Head of caudate nucleus (tissue), 42 donors: ENCODE measurements at regions not wholly inside any gene's neighbourhood (a gene's known extent, or its start where the extent isn't known, plus 50 kb on each side); places are given as distances from the start of the nearest gene placed in this dataset.
"Not testable (repeated sequence)": the region's sequence is repeated elsewhere in the genome, so short reads cannot be mapped to it uniquely, and the experiment has no call there.

Experiments used
- DNase-seq, 42 donors: peaks; one replicate each; pipeline versions ENCODE4 v3.0.0 to v3.0.0-alpha.2; 2020 to 2021; ENCODE audit warnings: mixed read lengths in 7 of 42
- intact Hi-C: fragments of 100-400 bp; cut with DNase I; formaldehyde crosslinking; loops from one replicate; pipeline ENCODE4 v1.15.0; 2022

DNA sequence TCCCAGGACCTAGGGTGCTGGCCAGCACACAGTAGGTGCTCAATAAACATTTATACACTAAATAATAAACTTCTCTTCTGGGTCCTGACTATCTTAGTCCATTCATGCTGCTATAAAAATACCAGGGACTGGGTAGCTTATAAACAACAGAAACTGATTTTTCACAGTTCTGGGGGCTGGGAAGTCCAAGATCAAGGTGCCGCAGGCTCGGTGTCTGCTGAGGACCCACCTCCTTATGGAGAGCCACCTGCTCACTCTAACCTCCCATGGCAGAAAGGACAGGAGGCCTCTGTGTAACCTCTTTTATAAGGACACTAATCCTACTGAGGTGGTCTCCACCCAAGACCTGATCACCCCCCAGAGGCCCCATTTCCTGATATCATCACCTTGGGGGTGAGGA is 114.4 kb upstream of the IQSEC1 start:
- intact Hi-C loops = no loop called here
- no peak for DNase-seq

DNA sequence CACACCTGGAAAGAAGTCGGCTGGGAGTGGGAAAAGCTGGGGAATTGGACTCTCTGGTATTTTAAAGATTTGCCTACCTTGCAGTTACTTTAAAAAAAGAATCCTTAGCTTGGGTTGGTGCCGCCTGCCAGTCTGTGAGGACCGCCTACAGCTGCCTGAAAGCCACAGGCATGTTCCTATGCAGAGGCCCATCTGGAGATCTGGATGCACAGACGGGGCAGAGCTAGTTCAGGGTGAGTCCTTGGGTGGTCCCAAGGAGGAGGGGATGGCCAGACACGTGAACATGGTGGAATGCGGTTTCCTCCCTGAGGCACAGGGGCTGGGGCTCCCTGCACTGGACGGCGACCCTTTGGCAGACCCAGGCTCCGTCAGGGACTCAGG is 113.2 kb upstream of the IQSEC1 start:
- DNase-seq = no peak
- intact Hi-C loops = no loop called here

DNA sequence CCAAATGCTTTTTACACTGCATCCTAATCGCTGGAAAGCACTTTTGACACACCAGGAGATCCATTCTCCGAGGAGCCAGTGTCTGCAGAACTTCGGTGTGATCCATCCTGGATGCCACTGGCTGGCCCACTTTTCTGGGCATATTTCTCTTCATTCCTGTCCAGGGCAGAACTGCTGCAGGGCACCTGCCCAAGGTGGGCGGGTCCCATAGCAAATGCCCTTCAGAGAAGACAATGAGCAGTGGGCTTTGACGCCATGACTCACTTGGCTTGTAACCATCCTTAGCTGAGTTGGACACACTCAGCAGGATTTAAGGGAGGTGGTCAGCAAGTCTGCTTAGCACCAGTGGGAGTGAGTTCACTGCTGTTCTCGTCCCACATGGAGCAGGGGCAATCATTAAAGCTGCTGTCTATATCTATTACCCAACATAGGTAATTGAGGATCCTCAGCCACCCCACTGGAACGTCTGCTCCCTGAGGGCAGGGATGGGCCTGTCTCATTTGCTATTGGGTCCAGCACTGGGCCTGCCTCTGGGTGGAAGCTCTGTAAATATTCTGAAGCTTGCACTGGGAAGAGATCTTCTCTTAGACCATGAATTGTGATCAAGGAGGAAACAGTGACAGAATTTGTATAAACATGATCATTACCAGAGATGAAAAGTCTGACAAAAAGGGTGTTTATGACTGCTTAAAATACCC is 112.7 kb upstream of the IQSEC1 start:
- intact Hi-C loops = no loop called here
- no peak for DNase-seq

DNA sequence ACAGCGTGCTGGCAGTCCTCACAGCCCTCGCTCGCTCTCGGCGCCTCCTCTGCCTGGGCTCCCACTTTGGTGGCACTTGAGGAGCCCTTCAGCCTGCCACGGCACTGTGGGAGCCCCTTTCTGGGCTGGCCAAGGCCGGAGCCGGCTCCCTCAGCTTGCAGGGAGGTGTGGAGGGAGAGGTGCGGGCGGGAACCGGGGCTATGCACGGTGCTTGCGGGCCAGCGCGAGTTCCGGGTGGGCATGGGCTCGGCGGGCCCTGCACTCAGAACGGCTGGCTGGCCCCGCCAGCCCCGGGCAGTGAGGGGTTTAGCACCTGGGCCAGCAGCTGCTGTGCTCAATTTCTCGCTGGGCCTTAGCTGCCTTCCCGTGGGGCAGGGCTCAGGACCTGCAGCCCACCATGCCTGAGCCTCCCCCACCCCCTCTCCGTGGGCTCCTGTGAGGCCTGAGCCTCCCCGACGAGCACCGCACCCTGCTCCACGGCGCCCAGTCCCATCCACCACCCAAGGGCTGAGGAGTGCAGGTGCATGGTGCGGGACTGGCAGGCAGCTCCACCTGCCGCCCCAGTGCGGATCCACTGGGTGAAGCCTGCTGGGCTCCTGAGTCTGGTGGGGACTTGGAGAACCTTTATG is 106.5 kb upstream of the IQSEC1 start:
- intact Hi-C loops, DNase-seq: not testable (repeated sequence)

DNA sequence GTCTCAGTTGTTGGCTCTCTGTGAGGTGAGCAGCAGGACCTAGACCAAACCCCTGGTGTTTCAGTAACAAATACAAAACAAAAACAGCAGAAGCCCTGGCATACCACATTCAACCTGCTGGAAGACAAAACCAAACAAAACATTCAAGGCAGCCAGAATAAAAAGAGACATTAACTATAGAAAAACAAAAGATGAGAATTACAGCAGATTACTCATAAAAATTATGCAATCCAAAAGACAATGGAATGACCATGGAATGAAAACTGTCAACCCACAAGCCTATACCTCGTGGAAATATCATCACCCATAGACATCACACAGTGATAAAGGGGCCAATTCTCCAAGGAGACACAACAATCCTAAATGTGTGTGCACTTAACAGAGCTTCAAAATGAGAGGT is 106.0 kb upstream of the IQSEC1 start:
- DNase-seq = no peak
- intact Hi-C loops = no loop called here

DNA sequence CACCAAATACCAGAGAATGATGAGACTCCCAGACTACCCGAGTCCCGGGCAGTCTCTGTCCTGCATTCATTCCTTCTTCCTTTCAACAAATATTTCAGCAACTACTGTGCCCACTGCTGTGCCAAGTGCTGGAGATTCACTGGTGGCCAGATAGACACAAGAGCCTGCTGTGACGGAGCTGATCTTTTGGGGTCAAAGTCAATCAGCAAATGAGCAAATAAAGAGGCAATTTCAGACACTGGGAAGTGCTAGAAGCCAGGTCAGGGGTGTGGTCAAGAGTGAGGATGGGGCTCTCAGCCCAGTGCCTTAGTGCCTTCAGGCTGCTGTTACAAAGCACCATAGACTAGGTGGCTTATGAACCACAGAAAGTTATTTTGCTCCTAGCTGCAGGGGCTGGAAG is 104.9 kb upstream of the IQSEC1 start:
- intact Hi-C loops = no loop called here
- DNase-seq = no peak

DNA sequence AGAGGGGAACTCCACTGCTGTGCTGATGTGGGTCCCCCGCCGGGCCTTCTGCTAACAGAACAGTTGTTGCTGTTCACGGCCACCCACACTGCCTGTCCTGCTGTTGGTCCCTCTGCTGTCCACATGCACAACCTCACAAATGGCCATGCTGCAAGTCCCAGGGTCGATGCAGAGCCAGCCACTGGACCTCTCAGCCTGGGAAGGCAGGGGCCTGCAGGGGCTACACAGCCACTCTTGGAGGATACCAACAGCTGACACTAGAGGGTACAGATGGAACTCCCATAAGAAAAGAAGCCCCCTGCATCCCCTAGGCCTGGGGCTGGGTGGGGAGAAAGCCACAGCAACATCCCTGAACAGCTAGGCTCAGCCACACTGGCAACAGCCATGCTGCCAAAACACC is 104.4 kb upstream of the IQSEC1 start:
- no peak for DNase-seq
- intact Hi-C loops = no loop called here

DNA sequence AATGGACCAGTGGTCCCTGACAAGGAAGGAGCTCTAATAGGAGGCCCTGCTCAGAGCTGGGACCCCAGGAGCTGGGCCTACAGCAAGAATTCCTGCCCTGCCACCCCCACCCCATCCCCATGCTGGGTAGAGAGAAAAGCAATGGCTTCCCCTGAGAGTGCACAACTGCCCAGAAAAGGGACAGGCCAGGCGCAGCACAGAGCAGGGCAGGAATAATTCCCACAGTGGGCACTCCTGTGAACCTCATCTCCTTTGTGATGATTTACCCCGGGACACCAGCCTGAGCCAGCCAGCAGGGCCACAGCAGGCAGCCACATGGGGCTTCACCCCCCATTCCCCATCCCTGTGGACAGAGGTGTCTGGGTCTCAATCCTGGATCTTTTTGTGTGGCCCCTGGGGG is 104.0 kb upstream of the IQSEC1 start:
- intact Hi-C loops = no loop called here
- no peak for DNase-seq

DNA sequence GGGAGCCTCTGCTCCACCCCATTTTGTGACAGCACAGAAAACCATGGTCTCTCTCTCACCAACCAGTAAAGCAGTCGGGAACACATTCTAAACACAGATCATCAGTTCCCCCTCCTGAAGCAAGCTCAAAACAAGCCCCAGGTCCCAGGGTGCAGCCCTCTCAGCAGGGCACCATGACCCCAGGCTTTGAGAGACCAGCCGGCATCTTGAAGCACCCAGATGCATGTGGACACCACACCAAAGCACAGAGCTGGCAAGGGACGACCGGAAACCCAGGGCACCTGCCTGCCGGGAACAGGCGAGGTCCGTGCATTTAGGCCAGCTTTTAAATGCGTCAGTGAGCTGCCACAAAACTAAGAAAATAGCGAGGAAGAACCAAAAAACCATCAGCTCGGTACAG is 103.2 kb upstream of the IQSEC1 start:
- peak in 2 of 42 donors; percentile 1 to 16 for DNase-seq
- intact Hi-C loops = no loop called here

DNA sequence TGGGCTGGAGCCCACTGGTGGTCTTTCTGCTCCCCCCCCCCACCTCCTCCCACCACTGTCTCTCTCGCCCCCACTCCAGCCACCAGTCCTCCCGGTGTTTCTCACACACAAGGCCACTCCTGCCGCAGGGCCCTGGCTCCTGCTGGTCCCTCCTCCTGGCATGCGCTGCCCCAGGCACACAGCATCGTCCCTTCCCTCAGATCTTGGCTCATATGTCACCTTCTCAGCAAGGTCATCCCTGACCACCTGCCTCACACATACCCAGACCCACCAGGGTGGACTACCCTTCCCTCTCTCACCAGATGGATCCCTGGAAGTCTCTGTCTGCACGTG is 101.5 kb upstream of the IQSEC1 start:
- DNase-seq = peak in 1 of 42 donors; percentile 1
- intact Hi-C loops = no loop called here

DNA sequence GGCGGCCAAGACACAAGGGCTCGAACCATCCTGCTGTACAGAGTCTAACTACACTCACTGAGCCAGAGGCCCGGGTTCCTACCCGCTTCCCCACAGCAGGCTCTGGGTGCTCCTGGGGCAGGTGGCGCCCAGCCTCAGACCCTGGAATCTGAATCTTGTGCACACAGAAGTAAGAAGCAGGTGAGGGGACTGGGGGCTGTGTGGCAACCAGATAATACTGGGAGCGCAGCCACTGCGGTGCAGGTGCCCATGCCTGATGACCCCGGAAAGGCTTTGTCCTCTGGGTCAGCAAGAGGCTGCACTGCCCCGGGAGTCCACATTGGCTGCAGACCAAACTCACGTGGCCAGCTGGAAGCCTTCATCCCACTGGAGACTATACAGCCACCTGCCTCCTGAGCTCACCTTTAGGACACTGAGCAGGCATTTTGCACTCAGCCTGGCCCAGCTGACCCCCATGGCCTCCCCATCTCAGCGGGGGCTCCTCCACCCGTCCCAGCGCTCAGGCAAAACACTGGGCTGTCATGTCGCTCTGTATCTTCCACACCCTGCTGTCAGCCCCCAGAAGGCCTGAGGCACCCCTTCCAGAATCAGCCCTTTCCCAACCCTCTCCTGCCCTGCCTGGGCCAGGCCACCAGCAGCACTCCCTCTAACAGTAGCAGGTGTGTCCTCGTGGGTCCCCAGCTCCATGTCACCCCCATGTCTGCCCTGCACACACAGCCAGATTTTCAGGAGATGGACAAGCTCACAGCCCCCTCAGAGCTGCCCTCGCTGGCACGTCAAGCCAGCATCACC is 101.0 kb upstream of the IQSEC1 start:
- peak in 1 of 42 donors; percentile 15 for DNase-seq
- intact Hi-C loops = no loop called here

DNA sequence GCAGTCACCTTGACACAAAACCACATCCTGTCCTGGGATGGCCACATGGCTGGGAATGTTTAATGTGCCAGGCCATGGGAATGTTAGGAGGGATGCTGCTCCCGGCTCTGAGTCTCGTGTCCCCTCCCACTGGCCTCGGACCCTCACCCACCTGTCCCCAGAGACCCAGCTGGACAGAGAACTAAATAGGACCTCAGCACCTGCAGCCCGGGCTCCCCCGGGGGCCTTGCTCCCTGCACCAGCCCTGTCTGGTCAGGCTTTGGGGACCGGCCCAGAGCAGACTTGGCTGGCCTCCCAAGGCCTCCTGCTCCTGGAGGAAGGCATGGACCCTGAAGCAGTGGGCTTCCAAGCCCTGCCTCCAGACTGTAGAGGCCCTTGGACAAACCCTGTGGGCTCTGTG is 100.0 kb upstream of the IQSEC1 start:
- DNase-seq = peak in 1 of 42 donors; percentile 10
- intact Hi-C loops = no loop called here

DNA sequence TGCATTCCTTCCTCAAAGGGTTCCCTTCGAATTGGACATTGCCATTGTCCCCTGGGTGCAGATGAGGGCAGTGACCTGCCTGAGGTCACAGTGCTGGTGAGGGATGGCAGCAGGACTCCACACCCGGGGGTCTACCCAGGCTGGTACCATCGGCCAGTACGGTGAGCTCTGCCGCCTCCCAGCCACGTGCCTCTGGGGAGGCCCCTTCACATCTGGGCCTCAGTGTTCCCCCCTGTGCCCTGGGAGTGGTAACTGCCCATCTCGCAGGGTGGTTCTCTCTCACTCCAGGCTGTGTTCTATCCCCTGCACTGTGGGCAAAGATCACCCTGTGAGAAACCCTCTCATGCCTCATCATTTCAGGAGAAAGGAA is 99.4 kb upstream of the IQSEC1 start:
- intact Hi-C loops = no loop called here

DNA sequence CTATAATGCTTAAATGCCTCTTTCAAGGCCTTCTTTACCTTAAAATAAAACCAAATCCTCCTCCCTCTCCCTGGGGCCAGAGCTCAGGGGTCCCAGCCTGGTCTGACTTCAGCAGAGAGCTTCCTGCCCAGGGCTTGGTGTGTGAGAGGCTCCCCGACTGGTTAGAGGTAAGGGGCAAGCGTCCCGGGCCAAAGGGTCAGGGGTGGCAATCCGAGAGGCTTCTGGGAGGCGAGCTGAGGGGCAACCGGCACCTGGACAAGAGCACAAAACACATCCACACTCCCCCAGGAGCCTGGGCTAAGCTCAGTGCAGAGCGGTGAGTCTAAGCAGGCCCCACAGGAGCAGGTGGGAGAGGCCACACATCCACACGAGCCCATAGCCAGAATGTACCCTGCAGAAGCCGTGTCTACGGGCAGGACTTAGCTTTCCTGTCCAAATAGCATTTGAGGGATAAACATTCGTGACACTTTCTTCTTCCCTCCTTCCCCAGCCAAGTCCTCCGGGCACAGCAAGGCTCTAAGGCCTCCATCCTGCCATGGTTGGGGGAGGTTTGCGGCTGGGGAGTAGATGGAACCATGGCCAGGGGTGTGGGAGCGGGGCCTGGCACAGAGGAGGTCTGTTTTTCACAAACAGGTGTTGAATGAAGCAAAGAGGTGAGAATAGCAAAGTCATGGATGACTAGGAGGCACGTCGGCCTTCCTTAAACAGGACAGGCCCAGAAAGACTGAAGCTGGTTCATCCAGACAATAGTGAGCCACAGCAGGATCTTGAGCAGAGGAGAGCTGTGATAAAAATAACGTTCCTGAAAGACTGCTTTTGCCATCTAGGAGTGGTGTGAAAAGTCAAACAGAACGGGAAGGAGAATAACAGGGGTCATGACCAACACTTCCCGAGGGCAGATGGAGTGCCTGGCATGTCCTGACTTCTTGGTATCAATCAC is 98.7 kb upstream of the IQSEC1 start:
- no peak for DNase-seq

More for the DNA sequence above, 99.4 kb upstream of the IQSEC1 start:
- no peak for DNase-seq

DNA sequence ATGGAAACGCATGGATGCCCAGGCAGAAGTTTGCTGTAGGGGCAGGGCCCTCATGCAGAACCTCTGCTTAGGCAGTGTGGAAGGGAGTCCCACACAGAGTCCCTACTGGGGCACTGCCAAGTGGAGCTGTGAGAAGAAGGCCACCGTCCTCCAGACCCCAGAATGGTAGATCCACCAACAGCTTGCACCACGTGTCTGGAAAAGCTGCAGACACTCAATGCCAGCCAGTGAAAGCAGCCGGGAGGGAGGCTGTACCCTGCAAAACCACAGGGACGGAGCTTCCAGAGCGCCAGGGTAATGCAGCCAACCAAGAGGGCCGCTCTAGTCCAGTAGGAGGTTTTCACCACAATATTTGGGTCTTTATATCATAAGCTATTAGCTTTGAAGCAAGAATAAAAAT is 97.1 kb upstream of the IQSEC1 start:
- peak in 1 of 42 donors; percentile 8 for DNase-seq
- intact Hi-C loops = no loop called here

More for the DNA sequence above, 98.7 kb upstream of the IQSEC1 start:
- intact Hi-C loops = no loop called here

DNA sequence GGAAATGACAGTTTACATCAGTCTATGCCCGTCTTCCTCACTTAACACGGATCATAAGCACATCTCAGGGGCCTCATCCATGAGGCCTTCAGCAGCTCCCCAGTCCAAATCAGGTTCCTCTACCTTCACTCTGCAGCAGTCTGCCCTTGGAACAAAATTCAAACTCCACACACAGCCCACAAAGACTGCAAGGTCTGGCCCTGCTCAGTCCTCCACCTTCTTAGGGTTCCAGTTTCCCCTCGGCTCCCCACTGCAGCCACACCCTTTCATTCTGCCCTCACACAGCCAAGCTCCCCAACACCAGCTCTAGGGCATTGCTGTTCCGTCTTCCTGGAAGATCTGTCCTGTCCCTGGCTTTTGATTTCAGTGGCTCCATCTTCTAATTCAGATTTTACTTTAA is 95.2 kb upstream of the IQSEC1 start:
- DNase-seq = peak in 1 of 42 donors; percentile 3
- intact Hi-C loops = no loop called here

DNA sequence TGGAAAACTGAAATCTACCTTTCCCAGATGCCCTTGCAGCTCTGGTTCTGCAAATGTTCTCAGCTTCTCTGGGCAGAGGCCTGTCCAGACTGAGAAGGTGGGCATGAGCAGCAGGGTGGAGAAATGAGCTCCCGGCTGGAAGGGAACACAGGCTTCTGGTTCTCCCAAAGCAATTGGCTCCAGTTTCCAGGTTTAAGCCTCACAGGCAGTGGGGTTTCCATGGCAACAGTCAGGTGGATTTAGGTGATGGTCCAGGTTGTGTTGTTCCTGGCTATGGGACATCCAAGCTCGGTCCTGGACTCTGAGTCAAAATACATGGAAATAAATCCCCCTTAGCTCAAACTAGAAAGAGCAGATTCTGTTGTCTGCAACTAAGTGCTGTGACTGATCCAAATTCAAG is 94.6 kb upstream of the IQSEC1 start:
- intact Hi-C loops = no loop called here
- peak in 1 of 42 donors; percentile 2 for DNase-seq

DNA sequence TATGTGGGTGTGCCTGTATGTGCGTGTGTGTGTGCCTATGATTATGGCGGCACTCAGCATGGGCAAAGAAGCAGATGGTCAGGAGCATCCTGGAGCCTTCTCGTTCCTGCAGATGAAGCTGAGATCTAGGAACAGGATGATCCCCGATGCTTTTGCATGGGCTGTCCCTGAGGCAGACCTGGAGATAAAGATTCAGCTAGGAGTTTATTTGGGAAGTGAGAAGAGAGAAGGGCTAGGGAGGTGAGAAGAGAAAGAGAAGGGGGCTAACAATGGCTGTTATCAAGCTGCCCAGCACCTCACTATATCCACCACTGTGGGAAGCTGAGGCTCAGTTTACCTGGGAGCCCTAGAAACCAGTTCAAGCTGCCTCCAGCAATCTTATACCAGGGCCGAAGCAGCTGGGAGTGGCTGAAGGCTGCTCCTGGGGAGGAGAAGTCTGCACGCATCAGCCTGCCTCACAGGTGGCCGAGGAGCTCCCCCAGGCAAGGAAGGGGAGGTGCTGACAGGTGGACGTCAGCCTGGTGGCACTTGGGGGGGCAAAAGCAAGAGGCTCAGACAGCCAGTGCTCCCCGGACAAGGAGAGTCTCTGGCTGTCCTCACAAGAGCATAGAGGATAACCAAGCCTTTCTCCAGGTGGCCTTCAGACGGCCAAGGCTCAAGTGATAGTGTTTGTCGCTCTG is 94.0 kb upstream of the IQSEC1 start:
- intact Hi-C loops = no loop called here
- peak in 1 of 42 donors; percentile 3 for DNase-seq
